ENCODE measurements at regions not wholly inside any gene's neighbourhood (a gene's known extent, or its start where the extent isn't known, plus 50 kb on each side); places are given as distances from the start of the nearest gene placed in this dataset.
A peak's percentile ranks its signal among the peaks of the same experiment; 100 is the strongest.
"Not testable (repeated sequence)": the region's sequence is repeated elsewhere in the genome, so short reads cannot be mapped to it uniquely, and the experiment has no call there.

DNA sequence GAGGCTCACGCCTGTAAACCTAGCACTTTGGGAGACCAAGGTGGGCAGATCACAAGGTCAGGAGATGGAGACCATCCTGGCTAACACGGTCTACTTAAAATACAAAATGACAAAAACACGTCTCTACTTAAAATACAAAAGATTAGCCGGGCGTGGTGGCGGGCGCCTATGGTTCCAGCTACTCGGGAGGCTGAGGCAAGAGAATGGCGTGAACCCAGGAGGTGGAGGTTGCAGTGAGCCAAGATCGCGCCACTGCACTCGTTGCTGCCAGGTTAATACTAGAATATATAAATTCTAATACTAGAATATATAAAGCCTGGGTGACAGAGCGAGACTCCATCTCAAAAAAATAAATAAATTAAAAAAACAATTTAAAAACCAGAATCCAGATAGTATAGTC is 588.7 kb upstream of the CDH7 start:
- not testable (repeated sequence) for H3K9me3 ChIP-seq (ENCODE audit: control insufficient read depth in 5 of 5, low read length in 5 of 5); H3K9ac ChIP-seq (ENCODE audit: low read length in 5 of 5); H3K27me3 ChIP-seq (ENCODE audit: control insufficient read depth in 5 of 5, insufficient read depth in 4 of 5, low read length in 5 of 5); H3K27ac ChIP-seq (ENCODE audit: low read depth, low read length); H3K4me1 ChIP-seq (ENCODE audit: control insufficient read depth in 5 of 5, insufficient read depth in 5 of 5, low read length in 5 of 5); H3K36me3 ChIP-seq (ENCODE audit: control insufficient read depth in 5 of 5, insufficient read depth in 5 of 5, low read length in 5 of 5); H3K4me3 ChIP-seq (ENCODE audit: low read depth in 1 of 5, low read length in 5 of 5)

DNA sequence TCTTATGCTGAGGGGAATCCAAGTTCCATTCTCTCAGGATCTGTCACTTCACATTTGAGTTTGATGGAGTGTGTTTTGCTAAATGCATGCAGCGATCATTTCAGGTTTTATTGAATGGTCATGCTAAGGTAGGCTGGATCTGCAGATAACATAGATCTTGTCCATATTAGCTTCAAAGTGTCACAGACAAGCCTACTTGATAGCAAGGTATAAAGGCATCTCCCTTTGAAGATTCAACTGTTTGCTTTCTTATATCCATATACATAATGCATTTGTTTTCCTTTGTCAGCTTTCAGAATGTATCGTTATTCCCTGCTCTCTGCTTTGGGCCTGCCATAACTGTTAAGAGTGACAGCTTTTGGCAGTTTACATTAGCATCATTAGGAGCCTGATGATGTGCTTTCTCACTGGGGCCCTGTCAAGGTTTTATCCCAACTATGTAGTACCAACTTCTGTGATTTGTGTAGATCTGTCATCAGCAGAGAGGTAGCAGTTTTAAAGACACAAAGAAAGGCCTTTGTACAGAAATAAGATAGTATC is 604.3 kb upstream of the CDH7 start:
- no peaks in the 10 kb centered on the region for H3K36me3 ChIP-seq (ENCODE audit: control insufficient read depth in 5 of 5, insufficient read depth in 5 of 5, low read length in 5 of 5)
- no peak overlapping the region for H3K27ac ChIP-seq (ENCODE audit: low read depth, low read length)
- no peak overlapping the region for H3K4me3 ChIP-seq (ENCODE audit: low read depth in 1 of 5, low read length in 5 of 5)
- H3K4me1 ChIP-seq (ENCODE audit: control insufficient read depth in 5 of 5, insufficient read depth in 5 of 5, low read length in 5 of 5): no peaks in the 10 kb centered on the region
- H3K9ac ChIP-seq (ENCODE audit: low read length in 5 of 5): no peak overlapping the region
- H3K9me3 ChIP-seq (ENCODE audit: control insufficient read depth in 5 of 5, low read length in 5 of 5): no peaks in the 10 kb centered on the region
- H3K27me3 ChIP-seq (ENCODE audit: control insufficient read depth in 5 of 5, insufficient read depth in 4 of 5, low read length in 5 of 5): no peaks in the 10 kb centered on the region

DNA sequence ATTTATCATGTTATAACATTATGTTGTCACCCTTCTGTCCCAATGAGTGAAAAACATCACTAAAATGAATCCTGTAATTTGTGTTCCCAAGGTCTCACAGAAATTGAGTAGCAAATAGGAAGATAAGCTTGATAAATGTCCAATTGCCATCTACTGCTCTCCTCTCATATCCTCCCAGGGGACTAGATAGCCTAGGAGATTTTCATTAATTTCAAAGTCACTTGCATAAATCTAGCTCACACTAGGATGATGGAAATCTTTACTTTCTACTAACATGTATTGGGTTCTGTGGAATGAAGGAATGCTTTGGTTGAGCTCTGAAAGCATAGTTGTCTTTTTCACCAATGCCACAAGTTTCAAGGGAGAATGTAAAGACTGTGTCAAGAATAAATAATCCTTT is 605.5 kb upstream of the CDH7 start:
- H3K36me3 ChIP-seq (ENCODE audit: control insufficient read depth in 5 of 5, insufficient read depth in 5 of 5, low read length in 5 of 5): no peaks in the 10 kb centered on the region
- no peak overlapping the region for H3K27ac ChIP-seq (ENCODE audit: low read depth, low read length)
- H3K4me3 ChIP-seq (ENCODE audit: low read depth in 1 of 5, low read length in 5 of 5): no peak overlapping the region
- no peaks in the 10 kb centered on the region for H3K27me3 ChIP-seq (ENCODE audit: control insufficient read depth in 5 of 5, insufficient read depth in 4 of 5, low read length in 5 of 5)
- H3K9me3 ChIP-seq (ENCODE audit: control insufficient read depth in 5 of 5, low read length in 5 of 5): no peaks in the 10 kb centered on the region
- no peaks in the 10 kb centered on the region for H3K4me1 ChIP-seq (ENCODE audit: control insufficient read depth in 5 of 5, insufficient read depth in 5 of 5, low read length in 5 of 5)
- no peak overlapping the region for H3K9ac ChIP-seq (ENCODE audit: low read length in 5 of 5)

DNA sequence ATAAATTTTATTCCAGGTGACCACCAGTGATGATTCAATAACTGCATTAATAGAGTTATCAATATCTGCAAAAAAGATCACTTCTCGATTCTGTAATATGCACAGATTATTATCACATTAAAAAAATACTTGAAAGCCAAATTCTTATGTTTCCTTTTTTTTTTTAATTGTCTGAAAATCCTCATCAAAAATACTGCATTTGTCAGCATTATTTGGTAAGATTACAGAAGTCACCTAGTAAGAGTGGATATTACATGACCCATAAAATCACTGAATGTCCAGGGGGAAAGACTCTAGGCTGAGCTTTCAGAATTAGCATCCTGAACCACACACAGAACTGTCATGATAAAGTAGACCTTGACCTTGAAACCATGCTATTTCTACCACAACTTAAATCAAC is 617.2 kb upstream of the CDH7 start:
- Histone ChIP-seq H3K27ac (ENCODE audit: low read depth, low read length) (no peak overlapping the region), H3K4me1 (ENCODE audit: control insufficient read depth in 5 of 5, insufficient read depth in 5 of 5, low read length in 5 of 5) (no peaks in the 10 kb centered on the region), H3K36me3 (ENCODE audit: control insufficient read depth in 5 of 5, insufficient read depth in 5 of 5, low read length in 5 of 5) (no peaks in the 10 kb centered on the region), H3K27me3 (ENCODE audit: control insufficient read depth in 5 of 5, insufficient read depth in 4 of 5, low read length in 5 of 5) (no peaks in the 10 kb centered on the region), H3K9ac (ENCODE audit: low read length in 5 of 5) (no peak overlapping the region), H3K9me3 (ENCODE audit: control insufficient read depth in 5 of 5, low read length in 5 of 5) (no peaks in the 10 kb centered on the region), H3K4me3 (ENCODE audit: low read depth in 1 of 5, low read length in 5 of 5) (no peak overlapping the region)

DNA sequence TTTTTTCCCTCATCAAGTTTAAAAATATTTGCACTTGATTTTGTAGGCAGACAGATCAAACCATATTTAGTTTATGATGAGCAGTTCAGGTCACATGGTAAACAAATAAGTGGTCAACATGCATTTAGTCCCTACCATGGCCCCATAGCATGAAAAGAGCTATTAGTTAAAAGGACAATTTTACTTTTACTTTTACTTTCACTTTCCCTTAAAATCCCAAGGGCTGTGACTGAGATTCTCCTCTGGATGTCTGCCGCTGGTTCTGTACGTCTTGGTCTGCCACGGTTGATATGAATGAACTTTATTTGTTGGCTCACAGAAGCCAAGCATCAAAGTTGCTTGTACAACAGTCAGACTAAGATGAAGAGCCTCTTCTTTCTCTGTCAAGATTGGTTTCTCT is 626.2 kb upstream of the CDH7 start:
- Histone ChIP-seq H3K9me3 (ENCODE audit: control insufficient read depth in 5 of 5, low read length in 5 of 5) (peaks cover 0 to 12% (median 9%) of the 10 kb centered on the region in 5 donors), H3K4me3 (ENCODE audit: low read depth in 1 of 5, low read length in 5 of 5) (peak overlapping the region in 3 of 5 donors; percentile 35 to 48 (median 40)), H3K27ac (ENCODE audit: low read depth, low read length) (no peak overlapping the region), H3K27me3 (ENCODE audit: control insufficient read depth in 5 of 5, insufficient read depth in 4 of 5, low read length in 5 of 5) (no peaks in the 10 kb centered on the region), H3K36me3 (ENCODE audit: control insufficient read depth in 5 of 5, insufficient read depth in 5 of 5, low read length in 5 of 5) (no peaks in the 10 kb centered on the region), H3K4me1 (ENCODE audit: control insufficient read depth in 5 of 5, insufficient read depth in 5 of 5, low read length in 5 of 5) (peaks cover 0 to 4% (median 0%) of the 10 kb centered on the region in 5 donors), H3K9ac (ENCODE audit: low read length in 5 of 5) (no peak overlapping the region)

DNA sequence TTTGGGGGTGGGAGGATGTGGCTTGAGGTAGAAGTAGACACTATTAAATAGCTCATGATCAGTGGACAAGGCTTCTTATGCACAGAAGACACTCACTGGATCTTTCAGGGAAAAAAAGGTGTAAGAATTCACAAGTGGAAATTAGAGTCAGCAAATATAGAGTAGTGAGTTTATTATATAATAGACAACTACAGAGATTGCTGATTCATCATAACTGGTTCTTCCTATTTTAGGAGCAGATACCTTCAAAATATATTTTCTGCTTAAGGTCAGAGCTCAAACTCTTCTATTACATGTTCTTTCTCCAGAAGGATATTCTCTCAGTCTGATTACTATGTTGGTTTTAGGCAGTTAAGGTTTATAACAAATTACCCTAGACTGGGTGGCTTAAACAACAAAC is 646.9 kb upstream of the CDH7 start:
- H3K27ac ChIP-seq (ENCODE audit: low read depth, low read length): no peak overlapping the region
- H3K27me3 ChIP-seq (ENCODE audit: control insufficient read depth in 5 of 5, insufficient read depth in 4 of 5, low read length in 5 of 5): no peaks in the 10 kb centered on the region
- H3K9ac ChIP-seq (ENCODE audit: low read length in 5 of 5): no peak overlapping the region

DNA sequence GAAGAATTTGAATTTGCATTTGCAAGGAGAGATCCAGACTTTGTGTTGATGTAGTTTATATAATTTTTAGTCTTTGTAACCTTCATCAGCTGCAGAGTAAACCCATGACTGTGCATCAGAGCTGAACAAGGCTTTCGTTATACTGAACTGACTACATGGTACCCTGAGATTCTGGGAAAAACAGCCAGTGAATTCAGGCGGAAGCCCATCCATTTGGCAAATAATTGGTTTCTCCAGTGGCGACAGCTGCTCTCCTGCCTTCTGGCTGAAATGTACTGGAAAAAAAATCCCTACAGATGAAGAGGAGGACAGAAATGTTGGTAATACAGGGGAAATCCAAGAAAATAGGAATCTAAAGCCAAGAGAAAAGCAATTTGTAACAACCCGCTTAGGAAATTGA is 657.5 kb upstream of the CDH7 start:
- Histone ChIP-seq H3K27ac (ENCODE audit: low read depth, low read length) (no peak overlapping the region), H3K9ac (ENCODE audit: low read length in 5 of 5) (no peak overlapping the region), H3K4me1 (ENCODE audit: control insufficient read depth in 5 of 5, insufficient read depth in 5 of 5, low read length in 5 of 5) (no peaks in the 10 kb centered on the region), H3K27me3 (ENCODE audit: control insufficient read depth in 5 of 5, insufficient read depth in 4 of 5, low read length in 5 of 5) (no peaks in the 10 kb centered on the region), H3K36me3 (ENCODE audit: control insufficient read depth in 5 of 5, insufficient read depth in 5 of 5, low read length in 5 of 5) (no peaks in the 10 kb centered on the region), H3K4me3 (ENCODE audit: low read depth in 1 of 5, low read length in 5 of 5) (no peak overlapping the region), H3K9me3 (ENCODE audit: control insufficient read depth in 5 of 5, low read length in 5 of 5) (no peaks in the 10 kb centered on the region)

More for the DNA sequence above, 646.9 kb upstream of the CDH7 start:
- H3K4me3 ChIP-seq (ENCODE audit: low read depth in 1 of 5, low read length in 5 of 5): no peak overlapping the region
- H3K4me1 ChIP-seq (ENCODE audit: control insufficient read depth in 5 of 5, insufficient read depth in 5 of 5, low read length in 5 of 5): no peaks in the 10 kb centered on the region
- H3K36me3 ChIP-seq (ENCODE audit: control insufficient read depth in 5 of 5, insufficient read depth in 5 of 5, low read length in 5 of 5): no peaks in the 10 kb centered on the region
- H3K9me3 ChIP-seq (ENCODE audit: control insufficient read depth in 5 of 5, low read length in 5 of 5): peaks cover 0 to 5% (median 0%) of the 10 kb centered on the region in 5 donors

DNA sequence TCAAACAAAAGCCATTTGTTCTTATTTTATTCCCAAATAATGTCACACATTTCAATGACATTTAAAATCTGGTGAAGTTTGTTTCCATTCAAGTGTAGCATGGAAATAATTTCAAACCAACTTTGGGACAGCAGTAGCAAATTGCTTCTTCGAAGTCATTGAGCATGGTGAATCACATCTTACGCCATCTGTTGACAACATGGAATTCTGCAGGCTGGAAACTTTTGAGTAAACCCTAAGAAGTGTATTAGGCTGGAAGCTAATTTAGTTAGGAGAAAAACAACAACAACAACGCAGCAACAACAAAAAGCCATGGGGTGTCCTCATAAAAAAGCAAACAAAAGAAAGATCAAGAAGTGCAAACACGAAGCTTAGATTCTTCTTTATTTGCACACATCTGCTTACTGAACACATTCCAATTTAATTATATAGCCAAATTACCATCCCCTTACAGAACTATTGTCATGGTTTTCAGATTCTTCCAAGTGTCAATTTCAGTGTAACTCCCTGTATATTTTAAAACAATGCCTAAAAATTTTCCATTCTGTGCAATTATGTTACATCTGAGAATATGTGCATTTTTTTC is 659.0 kb upstream of the CDH7 start:
- Histone ChIP-seq H3K4me1 (ENCODE audit: control insufficient read depth in 5 of 5, insufficient read depth in 5 of 5, low read length in 5 of 5) (no peaks in the 10 kb centered on the region), H3K9ac (ENCODE audit: low read length in 5 of 5) (no peak overlapping the region), H3K36me3 (ENCODE audit: control insufficient read depth in 5 of 5, insufficient read depth in 5 of 5, low read length in 5 of 5) (no peaks in the 10 kb centered on the region), H3K27me3 (ENCODE audit: control insufficient read depth in 5 of 5, insufficient read depth in 4 of 5, low read length in 5 of 5) (no peaks in the 10 kb centered on the region), H3K27ac (ENCODE audit: low read depth, low read length) (no peak overlapping the region), H3K4me3 (ENCODE audit: low read depth in 1 of 5, low read length in 5 of 5) (no peak overlapping the region), H3K9me3 (ENCODE audit: control insufficient read depth in 5 of 5, low read length in 5 of 5) (no peaks in the 10 kb centered on the region)

DNA sequence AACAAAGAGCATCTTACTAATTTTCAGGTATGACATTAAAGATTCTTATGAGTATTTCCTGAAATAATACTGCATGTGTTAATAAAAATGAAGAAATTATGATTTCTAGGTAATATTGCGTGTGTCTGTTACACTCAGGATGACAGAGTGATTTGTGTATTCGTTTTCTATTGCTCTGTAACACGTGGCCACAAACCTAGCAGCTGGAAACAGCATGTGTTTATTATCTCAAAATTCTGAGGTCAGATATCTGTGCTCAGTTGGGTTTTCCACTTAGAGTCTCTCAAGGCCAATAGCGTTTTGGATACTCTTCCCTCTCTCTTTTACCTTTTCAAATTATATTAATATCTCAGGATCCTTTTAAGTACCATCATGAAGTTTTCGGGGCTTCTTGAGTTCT is 667.9 kb upstream of the CDH7 start:
- no peaks in the 10 kb centered on the region for H3K9me3 ChIP-seq (ENCODE audit: control insufficient read depth in 5 of 5, low read length in 5 of 5)
- H3K27me3 ChIP-seq (ENCODE audit: control insufficient read depth in 5 of 5, insufficient read depth in 4 of 5, low read length in 5 of 5): no peaks in the 10 kb centered on the region
- no peaks in the 10 kb centered on the region for H3K36me3 ChIP-seq (ENCODE audit: control insufficient read depth in 5 of 5, insufficient read depth in 5 of 5, low read length in 5 of 5)
- no peak overlapping the region for H3K4me3 ChIP-seq (ENCODE audit: low read depth in 1 of 5, low read length in 5 of 5)
- H3K9ac ChIP-seq (ENCODE audit: low read length in 5 of 5): no peak overlapping the region
- no peak overlapping the region for H3K27ac ChIP-seq (ENCODE audit: low read depth, low read length)
- H3K4me1 ChIP-seq (ENCODE audit: control insufficient read depth in 5 of 5, insufficient read depth in 5 of 5, low read length in 5 of 5): no peaks in the 10 kb centered on the region

DNA sequence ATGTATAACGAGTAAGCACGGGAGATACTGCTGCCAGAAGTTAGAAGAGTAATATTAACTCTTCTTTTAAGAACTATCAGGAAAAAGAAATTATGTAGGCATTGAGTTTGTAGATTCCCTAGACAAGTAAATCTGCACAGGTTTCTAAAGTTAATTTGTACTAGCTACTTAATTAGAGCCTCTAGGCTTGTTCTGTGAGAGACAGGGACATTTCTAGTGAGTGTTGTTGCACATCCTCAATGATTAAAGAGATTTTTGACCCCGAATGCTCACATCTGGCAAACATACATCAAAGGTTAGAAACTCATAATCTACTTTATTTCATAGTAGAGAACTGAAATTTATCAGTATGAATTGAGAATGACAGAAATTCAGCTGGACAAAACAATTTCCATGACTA is 669.0 kb upstream of the CDH7 start:
- Histone ChIP-seq H3K9me3 (ENCODE audit: control insufficient read depth in 5 of 5, low read length in 5 of 5) (no peaks in the 10 kb centered on the region), H3K27me3 (ENCODE audit: control insufficient read depth in 5 of 5, insufficient read depth in 4 of 5, low read length in 5 of 5) (no peaks in the 10 kb centered on the region), H3K4me3 (ENCODE audit: low read depth in 1 of 5, low read length in 5 of 5) (no peak overlapping the region), H3K27ac (ENCODE audit: low read depth, low read length) (no peak overlapping the region), H3K36me3 (ENCODE audit: control insufficient read depth in 5 of 5, insufficient read depth in 5 of 5, low read length in 5 of 5) (no peaks in the 10 kb centered on the region), H3K9ac (ENCODE audit: low read length in 5 of 5) (no peak overlapping the region), H3K4me1 (ENCODE audit: control insufficient read depth in 5 of 5, insufficient read depth in 5 of 5, low read length in 5 of 5) (no peaks in the 10 kb centered on the region)
